ENCODE measurements at regions not wholly inside any gene's neighbourhood (a gene's known extent, or its start where the extent isn't known, plus 50 kb on each side); places are given as distances from the start of the nearest gene placed in this dataset.

GRCh38 chr11:127670374-127671119 lies 670.0 kb upstream of the KIRREL3 start:
- Histone ChIP-seq H3K9me3 (replicated peaks; ENCODE audit: control insufficient read depth, insufficient read depth, low read length) (no peaks in the 10 kb centered on the region), H3K9ac (ENCODE audit: control insufficient read depth, insufficient read depth, low read length) (no peak overlapping the region), H4K20me1 (ENCODE audit: control insufficient read depth, insufficient read depth) (no peaks in the 10 kb centered on the region), H2AFZ (ENCODE audit: control insufficient read depth, low read depth, low read length) (no peak overlapping the region), H3K27ac (ENCODE audit: control insufficient read depth, insufficient read depth) (no peak overlapping the region), H3K4me2 (ENCODE audit: control insufficient read depth, insufficient read depth) (no peak overlapping the region), H3K36me3 (ENCODE audit: control insufficient read depth in 2 of 2, insufficient read depth in 2 of 2, low read length in 1 of 2) (no peaks in the 10 kb centered on the region), H3K27me3 (replicated peaks in 1 of 2; ENCODE audit: control insufficient read depth in 2 of 2, insufficient read depth in 2 of 2, low read length in 1 of 2) (no peaks in the 10 kb centered on the region), H3K79me2 (ENCODE audit: control insufficient read depth, insufficient read depth, low read length) (no peaks in the 10 kb centered on the region), H3K4me1 (ENCODE audit: control insufficient read depth, insufficient read depth, low read length) (no peaks in the 10 kb centered on the region), H3K4me3 (no peak overlapping the region)
- ATAC-seq = no peak
- no peak for DNase-seq (ENCODE audit: low read depth, low spot score)
- in situ Hi-C loops (cut with MboI) = no loop called here
- TF ChIP-seq RUNX3 (IDR thresholded peaks at IDR 0.05; ENCODE audit: low read length) = no peak
- TF ChIP-seq EGR1 (IDR thresholded peaks at IDR 0.05; ENCODE audit: borderline replicate concordance in 1 of 2, low read depth in 2 of 2, low read length in 2 of 2) = no peak
- TF ChIP-seq POLR2A (IDR thresholded peaks at IDR 0.05; ENCODE audit: low read depth, low read length) = no peak
- no peak for TF ChIP-seq ZNF622 (IDR thresholded peaks at IDR 0.05)
- no peak for TF ChIP-seq CEBPZ (IDR thresholded peaks at IDR 0.05; ENCODE audit: low read depth, low read length)
- no peak for TF ChIP-seq SIN3A (IDR thresholded peaks at IDR 0.05; ENCODE audit: low read depth, low read length)
- TF ChIP-seq NRF1 (conservative IDR thresholded peaks at IDR 0.05; ENCODE audit: low read depth, low read length) = no peak
- no peak for TF ChIP-seq ASH2L (IDR thresholded peaks at IDR 0.05; ENCODE audit: borderline replicate concordance, low read depth)
- TF ChIP-seq YBX1 (IDR thresholded peaks at IDR 0.05) = no peak
- TF ChIP-seq ZNF217 (IDR thresholded peaks at IDR 0.05) = no peak
- no peak for TF ChIP-seq SKIL (IDR thresholded peaks at IDR 0.05; ENCODE audit: low read depth, poor library complexity, severe bottlenecking)
- no peak for TF ChIP-seq RB1 (IDR thresholded peaks at IDR 0.05; ENCODE audit: borderline replicate concordance)
- TF ChIP-seq SMAD1 (IDR thresholded peaks at IDR 0.05; ENCODE audit: low read depth, partially characterized antibody) = no peak
- TF ChIP-seq BMI1 (IDR thresholded peaks at IDR 0.05; ENCODE audit: borderline replicate concordance) = no peak
- TF ChIP-seq SPI1 (IDR thresholded peaks at IDR 0.05; ENCODE audit: borderline replicate concordance, insufficient read depth, low read depth, low read length) = no peak
- no peak for TF ChIP-seq PAX8 (IDR thresholded peaks at IDR 0.05)
- TF ChIP-seq BHLHE40 (IDR thresholded peaks at IDR 0.05; ENCODE audit: borderline replicate concordance in 1 of 2, low read depth in 2 of 2, low read length in 1 of 2) = no peak
- TF ChIP-seq FOXM1 (IDR thresholded peaks at IDR 0.05; ENCODE audit: low read depth, low read length) = no peak
- no peak for TF ChIP-seq NFIC (IDR thresholded peaks at IDR 0.05; ENCODE audit: low read depth, low read length)
- CTCF ChIA-PET = no interaction called here
- intact Hi-C loops (cut with micrococcal nuclease; ENCODE audit: unreplicated experiment) = no loop called here
- no peak for FAIRE-seq
- SMC1A ChIA-PET (ENCODE audit: uncharacterized antibody, unreplicated experiment) = no interaction called here
- POLR2A ChIA-PET = no interaction called here
- BruUV-seq (replicated peaks) = no TSS peak
- 20% methylated on average over 10 of the region's 10 CpGs for WGBS (ENCODE audit: insufficient coverage, insufficient replicate concordance, low lambda C conversion rate, missing lambda C conversion rate)
- RAD21 ChIA-PET (ENCODE audit: unreplicated experiment) = no interaction called here

Measured in GM12878 (cell line).